Thoracic aorta (tissue), 2 donors: ENCODE measurements at regions not wholly inside any gene's neighbourhood (a gene's known extent, or its start where the extent isn't known, plus 50 kb on each side); places are given as distances from the start of the nearest gene placed in this dataset.

Source experiments
- ATAC-seq: fragments of 150-250 bp; one replicate; pipeline ENCODE4 v1.8.0; 2017; ENCODE audit warnings: low read depth; ENCODE audit not compliant: insufficient number of reproducible peaks, low FRiP score
- DNase-seq: peaks from one replicate; pipeline ENCODE4 v3.0.0-alpha.2; 2020; ENCODE audit warnings: low spot score
- H3K27ac ChIP-seq, 2 donors: fragments of 200-600 bp; sonication (generic); 1 replicate in 1 of 2; 2 replicates in 1 of 2; pipeline ENCODE4 v1.5.1; 2016; ENCODE audit warnings: mild to moderate bottlenecking in 2 of 2, moderate library complexity in 2 of 2
- H3K27me3 ChIP-seq: fragments of 200-600 bp; sonication (generic); replicated peaks from 2 replicates; pipeline ENCODE4 v1.6.0; 2016; ENCODE audit warnings: mild to moderate bottlenecking; ENCODE audit not compliant: insufficient read depth
- H3K36me3 ChIP-seq: fragments of 200-600 bp; sonication (generic); one replicate; pipeline ENCODE4 v1.5.1; 2016
- H3K4me1 ChIP-seq, 2 donors: fragments of 200-600 bp; sonication (generic); 1 replicate in 1 of 2; 2 replicates in 1 of 2; pipeline versions ENCODE4 v1.5.1 to v1.6.0; 2016; ENCODE audit warnings: low read depth in 2 of 2, mild to moderate bottlenecking in 1 of 2; ENCODE audit not compliant: control insufficient read depth in 1 of 2
- H3K4me3 ChIP-seq: fragments of 200-600 bp; sonication (generic); 2 replicates; pipeline ENCODE4 v1.5.1; 2016; ENCODE audit warnings: mild to moderate bottlenecking
- H3K9me3 ChIP-seq: fragments of 200-600 bp; sonication (generic); 2 replicates; pipeline ENCODE4 v1.5.1; 2016
- CTCF ChIP-seq: fragments of 200-600 bp; sonication (generic); IDR thresholded peaks from one replicate; pipeline ENCODE4 v1.5.1; 2019; ENCODE audit warnings: antibody characterized with exemption

- H3K9me3 ChIP-seq, result no peaks in the 10 kb centered on the region
- H3K27ac ChIP-seq, result no peak overlapping the region
- DNase-seq (no peak), ATAC-seq (no peak)
- TF ChIP-seq CTCF, result no peak
- H3K27me3 ChIP-seq, result no peaks in the 10 kb centered on the region
- H3K36me3 ChIP-seq, result no peaks in the 10 kb centered on the region
- H3K4me1 ChIP-seq, result peaks cover 0 to 12% of the 10 kb centered on the region in 2 donors
- H3K4me3 ChIP-seq, result no peak overlapping the region
Measured at GRCh38 chr5:54876976-54877375, 108.4 kb downstream of the ESM1 start.

DNA sequence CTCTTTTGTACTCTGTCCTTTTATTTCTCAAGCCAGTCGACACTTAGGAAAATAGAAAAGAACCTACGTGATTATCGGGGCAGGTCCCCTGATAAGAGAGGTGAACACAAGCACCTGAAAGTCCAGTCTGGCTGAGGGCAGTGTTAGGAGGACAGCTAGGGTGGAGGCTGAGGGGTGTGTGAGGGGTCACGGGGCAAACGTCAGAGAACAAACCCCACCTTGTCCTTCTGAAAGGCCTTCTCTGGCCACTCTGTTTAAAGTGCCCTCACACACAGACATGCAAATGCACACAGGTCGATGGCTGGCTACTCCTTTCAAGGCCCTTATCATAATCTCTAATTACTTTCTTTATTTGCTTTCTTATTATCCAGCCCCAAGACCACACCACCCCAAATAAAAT is 108.8 kb downstream of the ESM1 start:
- Histone ChIP-seq H3K4me3 (no peak overlapping the region), H3K36me3 (no peaks in the 10 kb centered on the region), H3K27me3 (no peaks in the 10 kb centered on the region), H3K4me1 (peaks cover 0 to 12% of the 10 kb centered on the region in 2 donors), H3K27ac (no peak overlapping the region), H3K9me3 (no peaks in the 10 kb centered on the region)
- ATAC-seq (no peak), DNase-seq (no peak)
- TF ChIP-seq CTCF, result no peak

- no peak for TF ChIP-seq CTCF
- Histone ChIP-seq H3K4me3 (no peak overlapping the region), H3K36me3 (no peaks in the 10 kb centered on the region), H3K27me3 (no peaks in the 10 kb centered on the region), H3K27ac (no peak overlapping the region), H3K4me1 (peaks cover 0 to 12% of the 10 kb centered on the region in 2 donors), H3K9me3 (no peaks in the 10 kb centered on the region)
- ATAC-seq (no peak), DNase-seq (no peak)
Measured at GRCh38 chr5:54874337-54875021, 110.9 kb downstream of the ESM1 start.

DNA sequence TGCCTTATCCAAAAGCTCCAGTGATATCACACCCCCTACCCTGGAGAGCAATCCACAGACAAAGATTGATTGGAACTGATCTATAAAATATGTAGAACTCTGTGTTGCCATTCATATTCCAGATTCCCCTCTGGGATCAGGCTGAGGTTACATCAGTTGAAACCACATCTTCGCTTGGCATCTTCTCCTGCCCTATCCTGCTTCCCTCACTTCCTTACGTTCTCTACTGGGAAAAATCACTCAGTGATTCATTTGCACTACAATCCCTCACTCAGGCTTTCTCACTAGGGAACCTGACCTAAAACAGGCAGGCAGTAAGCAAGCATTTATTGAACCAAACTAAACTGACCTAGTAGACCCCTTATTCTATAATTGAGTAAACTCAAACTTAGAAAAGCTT is 111.7 kb downstream of the ESM1 start:
- no peak overlapping the region for H3K27ac ChIP-seq
- ATAC-seq (no peak), DNase-seq (no peak)
- H3K4me1 ChIP-seq, result peaks cover 0 to 12% of the 10 kb centered on the region in 2 donors
- no peaks in the 10 kb centered on the region for H3K9me3 ChIP-seq
- TF ChIP-seq CTCF, result no peak
- no peak overlapping the region for H3K4me3 ChIP-seq
- no peaks in the 10 kb centered on the region for H3K36me3 ChIP-seq
- no peaks in the 10 kb centered on the region for H3K27me3 ChIP-seq

DNA sequence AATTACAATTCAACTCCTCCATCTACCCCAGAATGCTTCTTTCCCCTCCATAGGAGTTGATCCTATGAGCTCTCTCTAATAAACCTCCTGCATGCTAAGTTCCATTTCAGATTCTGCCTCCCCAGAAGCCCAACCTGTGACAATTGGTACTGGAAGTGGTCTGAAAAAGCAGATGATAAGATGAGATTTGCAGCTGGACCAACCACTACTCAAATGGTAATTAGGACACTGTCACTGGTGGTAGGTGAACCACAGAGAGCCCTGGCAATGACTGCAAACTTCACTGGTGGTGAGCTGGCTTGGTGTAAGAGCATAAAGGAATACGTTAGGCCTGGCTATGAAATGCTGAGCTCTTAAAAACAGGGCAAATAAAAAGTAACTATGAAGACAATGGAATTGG is 112.6 kb downstream of the ESM1 start:
- DNase-seq (no peak), ATAC-seq (no peak)
- Histone ChIP-seq H3K4me3 (no peak overlapping the region), H3K36me3 (no peaks in the 10 kb centered on the region), H3K27me3 (no peaks in the 10 kb centered on the region), H3K27ac (no peak overlapping the region), H3K9me3 (no peaks in the 10 kb centered on the region), H3K4me1 (peaks cover 0 to 12% of the 10 kb centered on the region in 2 donors)
- TF ChIP-seq CTCF, result no peak
